ENCODE measurements at regions not wholly inside any gene's neighbourhood (a gene's known extent, or its start where the extent isn't known, plus 50 kb on each side); places are given as distances from the start of the nearest gene placed in this dataset.

GRCh38 chr3:152056073-152056472 lies 182.6 kb downstream of the SUCNR1 start:
- DNase-seq = no peak

DNA sequence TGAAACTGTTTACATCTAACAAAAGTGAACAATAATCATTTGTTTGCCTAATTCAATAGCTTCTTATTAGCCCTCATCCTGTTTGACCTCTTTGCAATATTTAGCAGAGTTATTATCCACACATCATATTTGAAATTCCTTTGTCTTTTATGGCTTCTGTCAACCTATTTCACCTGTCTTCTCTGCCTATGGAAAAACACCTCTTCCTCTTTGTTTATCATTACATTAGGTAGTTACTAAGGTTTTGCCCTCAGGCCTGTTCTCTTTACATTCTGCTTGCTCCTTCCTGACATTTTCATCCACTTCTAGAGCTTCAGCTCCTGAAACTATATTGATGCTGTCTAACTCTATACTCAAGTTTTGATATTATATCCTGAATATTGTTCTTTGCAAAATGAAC lies 183.0 kb downstream of the SUCNR1 start:
- no peak for DNase-seq

DNA sequence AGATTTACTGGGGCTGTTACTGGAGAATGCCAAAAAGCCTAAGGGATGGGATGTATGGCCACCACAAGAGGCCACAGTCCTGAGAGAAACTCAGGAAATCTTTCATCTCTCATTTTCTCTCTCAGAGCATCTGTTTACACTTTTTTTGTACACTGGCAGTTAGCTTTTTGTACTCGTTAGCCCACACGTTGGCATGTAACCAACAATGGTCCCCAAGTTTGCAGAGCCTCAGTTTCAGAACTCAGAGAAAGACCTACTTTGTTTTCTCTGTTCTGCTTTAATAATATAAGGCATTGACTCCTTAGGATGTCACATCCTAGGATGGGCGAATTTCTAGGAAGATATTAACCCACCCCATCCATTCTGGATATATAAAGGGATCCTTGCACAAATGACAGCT lies 183.5 kb downstream of the SUCNR1 start:
- DNase-seq = no peak

DNA sequence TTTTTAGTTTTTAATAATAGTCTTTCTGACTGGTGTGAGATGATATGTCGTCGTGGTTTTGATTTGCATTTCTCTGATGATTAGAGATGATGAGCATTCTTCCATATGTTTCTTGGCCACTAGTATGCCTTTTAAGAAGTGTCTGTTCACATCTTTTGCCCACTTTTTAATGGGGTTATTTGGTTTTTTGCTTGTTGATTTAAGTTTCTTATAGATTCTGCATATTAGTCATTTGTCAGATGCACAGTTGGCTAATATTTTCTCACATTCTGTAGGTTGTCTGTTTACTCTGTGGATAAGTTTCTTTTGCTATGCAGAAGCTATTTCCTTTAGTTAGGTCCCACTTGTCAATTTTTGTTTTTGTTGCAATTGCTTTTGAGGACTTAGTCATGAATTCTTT lies 185.4 kb downstream of the SUCNR1 start:
- no peak for DNase-seq

GRCh38 chr3:152060701-152061100 lies 187.3 kb downstream of the SUCNR1 start:
- no peak for DNase-seq

- DNase-seq = no peak
Observed at GRCh38 chr3:152061296-152061695, 187.9 kb downstream of the SUCNR1 start.

GRCh38 chr3:152069871-152070270 lies 196.4 kb downstream of the SUCNR1 start:
- DNase-seq = no peak

DNA sequence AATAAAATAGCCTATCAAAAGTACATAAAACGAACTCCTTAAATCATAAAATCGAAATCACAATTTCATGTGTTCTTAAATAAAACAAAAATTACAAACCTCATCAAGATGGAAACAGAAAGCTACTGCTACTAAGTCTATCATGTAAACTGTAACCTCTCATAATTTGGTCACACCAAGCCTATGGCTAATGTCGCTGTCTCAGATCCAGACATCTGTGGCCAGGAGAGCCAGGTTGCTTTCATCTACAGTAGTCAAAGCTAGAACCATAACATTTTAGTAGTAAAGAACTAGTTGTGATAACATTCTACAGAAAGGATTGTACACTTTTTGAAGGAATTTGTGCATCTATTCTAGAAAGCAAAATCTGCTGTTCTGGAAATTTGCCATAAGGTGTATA lies 197.4 kb upstream of the MBNL1 start:
- no peak for DNase-seq

GRCh38 chr3:152071924-152072323 lies 196.8 kb upstream of the MBNL1 start:
- peak in 3 of 6 experiments; percentile 10 to 31 (median 25) for DNase-seq

GRCh38 chr3:152073267-152073666 lies 195.5 kb upstream of the MBNL1 start:
- DNase-seq = no peak

DNA sequence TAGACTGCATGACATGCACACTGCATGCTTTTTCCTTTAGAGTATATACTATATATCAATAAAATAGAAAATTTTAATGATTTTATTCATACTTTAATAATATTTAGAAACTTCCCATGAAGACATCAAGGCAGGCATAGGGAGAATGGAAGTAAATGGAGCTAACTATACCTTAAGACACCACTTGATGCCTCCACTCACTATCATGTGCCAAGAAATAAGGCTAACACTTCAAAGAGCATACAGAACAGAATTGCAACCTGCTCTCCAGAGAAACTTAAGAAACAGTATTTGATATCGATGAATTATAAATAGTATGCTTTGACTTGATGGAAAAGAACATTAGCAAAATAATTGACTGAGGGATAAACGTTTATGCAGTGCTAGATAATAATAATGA lies 192.6 kb upstream of the MBNL1 start:
- DNase-seq = no peak

- DNase-seq = no peak
Observed at GRCh38 chr3:152079980-152080379, 188.7 kb upstream of the MBNL1 start.

- no peak for DNase-seq
Observed at GRCh38 chr3:152083135-152083534, 185.6 kb upstream of the MBNL1 start.

- no peak for DNase-seq
Observed at GRCh38 chr3:152084441-152085158, 184.1 kb upstream of the MBNL1 start.

- no peak for DNase-seq
Observed at GRCh38 chr3:152087153-152087552, 181.6 kb upstream of the MBNL1 start.

GRCh38 chr3:152089528-152089927 lies 179.2 kb upstream of the MBNL1 start:
- no peak for DNase-seq

- DNase-seq = no peak
Observed at GRCh38 chr3:152091725-152092124, 177.0 kb upstream of the MBNL1 start.

- DNase-seq = no peak
Observed at GRCh38 chr3:152093901-152094300, 174.8 kb upstream of the MBNL1 start.

- DNase-seq = no peak
Observed at GRCh38 chr3:152094406-152094805, 174.3 kb upstream of the MBNL1 start.

- DNase-seq = no peak
Observed at GRCh38 chr3:152095472-152095871, 173.3 kb upstream of the MBNL1 start.

- DNase-seq = no peak
Observed at GRCh38 chr3:152096280-152096906, 172.3 kb upstream of the MBNL1 start.

GRCh38 chr3:152097120-152097519 lies 171.6 kb upstream of the MBNL1 start:
- no peak for DNase-seq

GRCh38 chr3:152097770-152098169 lies 171.0 kb upstream of the MBNL1 start:
- DNase-seq = no peak

DNA sequence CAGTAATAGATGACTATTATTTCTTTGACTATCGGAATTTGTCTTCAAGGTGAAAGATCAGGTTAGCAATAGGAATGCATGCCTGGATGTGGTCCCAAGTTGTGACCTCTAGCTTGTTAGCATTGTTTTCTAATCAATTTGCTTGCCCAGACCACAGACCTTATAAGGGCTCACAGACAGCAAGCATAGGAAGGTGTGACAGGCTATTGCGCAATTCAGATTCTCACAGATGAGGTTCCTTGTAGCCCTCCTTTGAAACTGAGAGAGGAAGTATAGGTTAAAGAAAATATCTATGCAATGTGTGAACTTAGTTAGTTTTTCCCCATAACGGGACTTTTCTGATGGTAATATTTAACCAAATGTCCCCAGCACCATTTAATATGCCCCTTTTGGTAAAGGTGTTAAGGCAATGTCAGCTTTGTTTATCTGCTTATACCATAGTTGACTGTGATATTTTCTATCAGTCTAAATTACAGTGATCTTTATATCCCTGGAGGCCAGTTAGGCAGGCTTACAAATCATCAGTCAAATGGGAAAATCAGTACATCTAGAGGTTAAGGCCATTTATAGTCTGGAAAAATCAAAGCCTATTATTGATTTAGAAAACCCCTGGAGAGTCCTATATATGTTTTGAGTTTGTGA lies 168.1 kb upstream of the MBNL1 start:
- DNase-seq = no peak

All from stimulated activated naive CD4-positive, alpha-beta T cell (primary cell).